ENCODE measurements at regions not wholly inside any gene's neighbourhood (a gene's known extent, or its start where the extent isn't known, plus 50 kb on each side); places are given as distances from the start of the nearest gene placed in this dataset.
"Not testable (repeated sequence)": the region's sequence is repeated elsewhere in the genome, so short reads cannot be mapped to it uniquely, and the experiment has no call there.

- no peak for DNase-seq
Observed at GRCh38 chr2:142314164-142314563, 183.3 kb upstream of the LRP1B start.

GRCh38 chr2:142310530-142310929 lies 179.7 kb upstream of the LRP1B start:
- DNase-seq, result no peak

- DNase-seq, result no peak
Observed at GRCh38 chr2:142308744-142309143, 177.9 kb upstream of the LRP1B start.

GRCh38 chr2:142307616-142308115 lies 176.8 kb upstream of the LRP1B start:
- DNase-seq, result no peak

GRCh38 chr2:142307086-142307485 lies 176.3 kb upstream of the LRP1B start:
- DNase-seq, result no peak

GRCh38 chr2:142306131-142306530 lies 175.3 kb upstream of the LRP1B start:
- no peak for DNase-seq

GRCh38 chr2:142300517-142300916 lies 169.7 kb upstream of the LRP1B start:
- DNase-seq, result no peak

- no peak for DNase-seq
Observed at GRCh38 chr2:142299021-142299420, 168.2 kb upstream of the LRP1B start.

- no peak for DNase-seq
Observed at GRCh38 chr2:142294225-142294624, 163.4 kb upstream of the LRP1B start.

- DNase-seq, result no peak
Observed at GRCh38 chr2:142291969-142292368, 161.2 kb upstream of the LRP1B start.

- DNase-seq, result no peak
Observed at GRCh38 chr2:142290931-142291330, 160.1 kb upstream of the LRP1B start.

- DNase-seq, result no peak
Observed at GRCh38 chr2:142286618-142287017, 155.8 kb upstream of the LRP1B start.

- no peak for DNase-seq
Observed at GRCh38 chr2:142285480-142285879, 154.7 kb upstream of the LRP1B start.

GRCh38 chr2:142284336-142284735 lies 153.5 kb upstream of the LRP1B start:
- not testable (repeated sequence) for DNase-seq

GRCh38 chr2:142280831-142281230 lies 150.0 kb upstream of the LRP1B start:
- DNase-seq, result no peak

- DNase-seq, result no peak
Observed at GRCh38 chr2:142270990-142271389, 140.2 kb upstream of the LRP1B start.

- no peak for DNase-seq
Observed at GRCh38 chr2:142270291-142270690, 139.5 kb upstream of the LRP1B start.

- DNase-seq, result no peak
Observed at GRCh38 chr2:142259356-142259755, 128.5 kb upstream of the LRP1B start.

- DNase-seq, result no peak
Observed at GRCh38 chr2:142254031-142254430, 123.2 kb upstream of the LRP1B start.

GRCh38 chr2:142241016-142241415 lies 110.2 kb upstream of the LRP1B start:
- no peak for DNase-seq

- DNase-seq, result no peak
Observed at GRCh38 chr2:142236181-142236580, 105.4 kb upstream of the LRP1B start.

GRCh38 chr2:142234741-142235140 lies 103.9 kb upstream of the LRP1B start:
- no peak for DNase-seq

GRCh38 chr2:142223309-142223708 lies 92.5 kb upstream of the LRP1B start:
- DNase-seq, result no peak

GRCh38 chr2:142222715-142223114 lies 91.9 kb upstream of the LRP1B start:
- no peak for DNase-seq

- no peak for DNase-seq
Observed at GRCh38 chr2:142220901-142221300, 90.1 kb upstream of the LRP1B start.

- DNase-seq, result no peak
Observed at GRCh38 chr2:142220239-142220638, 89.4 kb upstream of the LRP1B start.
